Upper lobe of left lung (tissue), 4 donors: ENCODE measurements at regions not wholly inside any gene's neighbourhood (a gene's known extent, or its start where the extent isn't known, plus 50 kb on each side); places are given as distances from the start of the nearest gene placed in this dataset.

Experiments
- EP300 ChIP-seq, 4 donors: sonication (generic); formaldehyde crosslinking; IDR thresholded peaks; one replicate each; pipeline ENCODE4 v1.5.1; 2017; ENCODE audit warnings: antibody characterized with exemption in 4 of 4, control low read depth in 2 of 4
- POLR2A ChIP-seq, 4 donors: fragments of 450-650 bp; IDR thresholded peaks; one replicate each; pipeline ENCODE4 v1.5.1; 2016 to 2017; ENCODE audit warnings: antibody characterized with exemption in 4 of 4, mild to moderate bottlenecking in 2 of 4
- POLR2AphosphoS5 ChIP-seq, 2 donors: sonication (generic); formaldehyde crosslinking; IDR thresholded peaks; one replicate each; pipeline ENCODE4 v1.5.1; 2017; ENCODE audit warnings: antibody characterized with exemption in 2 of 2
- TF ChIP-seq, protein P1 (sequence below), 6 experiments: fragments of 450-650 bp in 4 of 6; fragments of 200-600 bp in 2 of 6; sonication (generic) in 2 of 6; IDR thresholded peaks; one replicate each; pipeline ENCODE4 v1.5.1; 2016 to 2019; ENCODE audit warnings: antibody characterized with exemption in 6 of 6

DNA sequence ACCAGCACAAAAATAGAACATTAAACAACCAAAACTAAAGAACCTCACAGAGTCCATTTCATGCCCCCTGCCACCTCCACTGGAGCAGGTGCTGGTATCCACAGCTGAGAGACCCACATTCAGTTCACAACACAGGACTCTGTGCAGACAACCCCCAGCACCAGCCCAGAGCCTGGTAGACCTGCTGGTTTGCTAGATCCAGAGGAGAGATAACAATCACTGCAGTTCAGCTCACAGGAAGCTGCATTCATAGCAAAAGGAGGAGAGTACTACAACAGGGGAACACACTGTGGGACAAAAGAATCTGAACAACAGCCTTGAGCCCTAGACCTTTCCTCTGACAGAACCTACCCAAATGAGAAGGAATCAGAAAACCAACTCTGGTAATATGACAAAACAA is 326.7 kb downstream of the METTL4 start:
- TF ChIP-seq, protein P1, sequence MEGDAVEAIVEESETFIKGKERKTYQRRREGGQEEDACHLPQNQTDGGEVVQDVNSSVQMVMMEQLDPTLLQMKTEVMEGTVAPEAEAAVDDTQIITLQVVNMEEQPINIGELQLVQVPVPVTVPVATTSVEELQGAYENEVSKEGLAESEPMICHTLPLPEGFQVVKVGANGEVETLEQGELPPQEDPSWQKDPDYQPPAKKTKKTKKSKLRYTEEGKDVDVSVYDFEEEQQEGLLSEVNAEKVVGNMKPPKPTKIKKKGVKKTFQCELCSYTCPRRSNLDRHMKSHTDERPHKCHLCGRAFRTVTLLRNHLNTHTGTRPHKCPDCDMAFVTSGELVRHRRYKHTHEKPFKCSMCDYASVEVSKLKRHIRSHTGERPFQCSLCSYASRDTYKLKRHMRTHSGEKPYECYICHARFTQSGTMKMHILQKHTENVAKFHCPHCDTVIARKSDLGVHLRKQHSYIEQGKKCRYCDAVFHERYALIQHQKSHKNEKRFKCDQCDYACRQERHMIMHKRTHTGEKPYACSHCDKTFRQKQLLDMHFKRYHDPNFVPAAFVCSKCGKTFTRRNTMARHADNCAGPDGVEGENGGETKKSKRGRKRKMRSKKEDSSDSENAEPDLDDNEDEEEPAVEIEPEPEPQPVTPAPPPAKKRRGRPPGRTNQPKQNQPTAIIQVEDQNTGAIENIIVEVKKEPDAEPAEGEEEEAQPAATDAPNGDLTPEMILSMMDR (IDR thresholded peaks at IDR 0.05), result no peak
- no peak for TF ChIP-seq EP300 (IDR thresholded peaks at IDR 0.05)
- no peak for TF ChIP-seq POLR2AphosphoS5 (IDR thresholded peaks at IDR 0.05)
- TF ChIP-seq POLR2A (IDR thresholded peaks at IDR 0.05), result no peak
